GM18508 (cell line): ENCODE measurements at regions not wholly inside any gene's neighbourhood (a gene's known extent, or its start where the extent isn't known, plus 50 kb on each side); places are given as distances from the start of the nearest gene placed in this dataset.

ENCODE experiments used
- ATAC-seq: cut with Tn5 transposase; IDR thresholded peaks from one replicate; pipeline ENCODE4 v1.9.1; 2021; ENCODE audit warnings: moderate number of reproducible peaks; ENCODE audit not compliant: insufficient read depth, unreplicated experiment

DNA sequence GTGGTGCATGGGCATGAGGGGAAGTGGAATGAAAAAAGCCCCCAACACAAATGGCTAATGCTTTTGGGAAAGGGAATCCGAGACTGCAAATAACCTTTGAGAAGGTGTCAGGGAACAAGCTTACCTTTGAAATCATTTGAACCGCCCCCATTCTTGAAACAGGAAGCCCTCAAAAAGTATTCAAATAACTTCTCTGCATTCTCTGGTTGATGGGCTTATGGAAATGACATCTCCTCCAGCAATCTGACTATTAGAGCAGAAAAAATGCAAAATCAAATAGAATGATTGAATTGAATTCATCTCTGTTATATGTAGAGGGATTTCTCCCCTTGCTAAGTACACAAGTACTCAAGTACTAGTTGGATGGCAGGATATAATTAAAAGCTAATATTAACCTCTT, 409.9 kb downstream of the TMEM135 start:
- no peak for ATAC-seq

DNA sequence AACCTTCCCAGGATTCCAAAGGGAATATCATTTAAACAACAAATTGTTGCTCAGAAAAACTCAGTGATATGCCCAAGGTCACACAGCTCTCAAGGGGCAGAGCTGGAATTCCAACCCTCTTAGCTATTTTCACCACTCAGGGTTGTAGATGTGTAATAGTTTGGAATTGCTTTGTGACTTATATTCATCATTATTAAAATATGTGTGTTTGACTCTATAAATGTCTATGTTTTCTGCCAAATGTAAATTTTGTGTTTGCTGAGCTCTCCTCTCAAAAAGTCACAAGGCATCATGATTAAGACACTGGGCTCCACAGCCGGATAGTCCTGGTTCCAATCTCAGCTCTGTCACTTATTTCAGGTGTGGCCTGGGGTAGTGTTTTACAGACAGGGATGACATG, 407.3 kb downstream of the TMEM135 start:
- no peak for ATAC-seq

DNA sequence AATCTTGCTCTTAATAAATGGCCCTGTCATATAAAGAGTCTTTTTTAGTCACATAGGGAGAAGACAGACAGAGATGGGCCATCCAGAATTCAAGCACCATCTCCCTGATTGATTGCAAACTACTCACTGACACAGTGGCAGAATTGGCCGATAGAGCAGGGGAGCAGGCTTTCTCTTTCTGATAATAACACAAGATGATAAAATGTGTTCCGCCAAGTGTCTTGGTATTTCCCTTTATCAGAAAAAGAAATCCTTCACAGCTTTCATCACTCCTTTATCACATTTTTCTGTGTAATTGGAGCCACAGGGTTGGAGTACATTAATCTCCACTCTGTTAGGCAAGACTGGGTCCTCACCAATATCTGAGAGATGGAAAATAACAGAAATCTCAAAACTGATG, 406.0 kb downstream of the TMEM135 start:
- ATAC-seq, result no peak

DNA sequence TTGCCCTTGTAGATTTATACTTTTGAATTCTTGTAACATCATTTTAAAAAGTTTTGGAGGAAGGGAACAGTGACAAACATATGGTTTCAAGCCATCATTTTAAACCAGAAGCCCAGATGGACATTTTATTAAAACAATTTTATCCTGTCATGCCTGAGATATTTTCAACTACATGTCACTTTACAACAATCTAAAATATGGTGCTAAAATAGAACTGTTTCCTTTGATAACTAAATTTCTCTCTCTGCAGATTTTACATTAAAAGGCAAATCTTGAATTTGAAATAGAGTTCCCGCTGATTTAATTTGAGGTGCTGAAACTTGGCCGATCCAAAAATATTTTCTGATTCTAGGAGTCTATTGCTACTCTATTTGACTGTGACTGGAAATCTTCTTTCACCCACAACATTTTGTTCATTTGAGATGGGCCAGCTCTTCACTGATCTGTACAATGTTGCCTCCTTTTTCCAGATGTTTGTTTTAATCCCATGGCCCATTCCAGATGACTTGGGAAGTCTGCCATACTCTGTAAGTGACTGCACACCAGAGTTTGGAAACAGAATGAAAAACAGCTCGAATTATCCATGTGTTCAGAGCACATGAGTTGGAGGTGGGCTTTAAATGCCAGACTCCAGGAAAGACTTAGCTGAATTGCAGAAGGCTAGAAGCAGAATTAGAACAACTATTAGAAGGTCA, 402.5 kb downstream of the TMEM135 start:
- ATAC-seq, result no peak

DNA sequence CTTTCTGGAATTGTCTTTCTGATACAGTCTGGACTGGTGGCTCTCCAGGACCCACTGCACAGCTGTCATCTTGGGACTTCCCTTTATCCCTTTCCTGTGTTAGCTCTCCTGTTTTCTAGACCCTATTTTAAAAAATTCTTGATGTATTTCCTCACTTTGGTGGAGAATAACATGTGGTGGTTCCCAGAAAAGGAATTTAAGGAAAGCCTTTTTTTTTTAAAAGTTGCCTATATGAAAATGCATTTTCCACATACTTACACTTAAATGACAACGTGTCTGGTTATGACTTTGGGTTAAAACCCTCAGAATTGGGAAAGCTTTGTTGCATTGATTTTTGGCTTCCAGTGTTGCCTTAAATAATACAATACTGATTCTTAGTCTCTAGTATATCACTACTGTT, 400.7 kb downstream of the TMEM135 start:
- ATAC-seq, result no peak

DNA sequence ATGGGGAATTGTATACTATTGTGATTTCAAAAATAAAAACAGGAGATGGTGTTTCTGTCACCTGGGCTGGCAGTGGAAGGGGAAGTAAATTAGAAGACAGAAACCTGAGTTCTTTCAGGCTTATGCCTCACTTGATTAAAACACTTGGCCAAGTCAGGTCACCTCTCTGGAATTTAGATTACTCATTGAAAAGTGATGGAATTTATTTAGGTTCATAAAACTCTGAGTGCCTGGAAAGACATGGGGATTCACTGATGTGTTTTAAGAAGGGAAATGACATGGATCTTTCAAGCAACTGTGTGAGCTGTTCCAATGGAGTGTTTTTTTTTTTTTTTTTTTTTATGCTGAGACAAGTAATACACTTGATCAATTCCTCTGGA, 400.1 kb downstream of the TMEM135 start:
- ATAC-seq, result no peak

DNA sequence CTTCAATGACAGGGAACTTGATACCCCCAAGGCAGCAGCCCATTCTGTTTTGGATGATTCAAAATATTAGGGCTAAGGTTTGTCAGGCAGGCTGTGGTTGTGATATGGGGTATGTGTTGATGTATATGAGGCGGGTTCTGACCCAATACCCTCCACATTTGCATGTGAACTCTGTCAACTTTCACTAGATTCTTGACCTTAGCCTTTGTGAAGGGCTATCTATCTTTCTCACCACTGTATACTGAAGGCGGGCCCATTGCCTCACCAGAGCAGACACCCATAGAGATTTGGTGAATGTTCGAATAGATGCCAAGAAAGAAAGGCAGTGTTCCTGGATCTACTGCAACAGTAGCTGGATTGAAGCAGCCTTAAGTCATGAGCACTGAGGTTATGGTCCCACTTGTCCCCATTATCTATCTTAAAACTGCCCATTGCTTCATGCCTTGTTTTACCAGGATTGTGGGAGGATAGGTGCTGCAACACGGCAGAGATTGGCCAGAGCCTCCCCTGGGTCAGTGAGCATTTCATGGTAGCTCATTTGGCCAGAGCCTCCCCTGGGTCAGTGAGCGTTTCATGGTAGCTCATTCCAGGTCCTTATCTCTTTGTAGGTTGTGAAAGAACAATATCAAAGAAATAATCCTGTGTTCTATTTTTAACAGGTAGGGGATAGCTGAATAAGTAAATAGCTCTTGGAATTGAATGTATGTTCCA, 399.6 kb downstream of the TMEM135 start:
- ATAC-seq, result no peak

GRCh38 chr11:87432022-87432421, 394.3 kb downstream of the TMEM135 start:
- no peak for ATAC-seq

GRCh38 chr11:87431392-87431791, 393.7 kb downstream of the TMEM135 start:
- ATAC-seq, result no peak

DNA sequence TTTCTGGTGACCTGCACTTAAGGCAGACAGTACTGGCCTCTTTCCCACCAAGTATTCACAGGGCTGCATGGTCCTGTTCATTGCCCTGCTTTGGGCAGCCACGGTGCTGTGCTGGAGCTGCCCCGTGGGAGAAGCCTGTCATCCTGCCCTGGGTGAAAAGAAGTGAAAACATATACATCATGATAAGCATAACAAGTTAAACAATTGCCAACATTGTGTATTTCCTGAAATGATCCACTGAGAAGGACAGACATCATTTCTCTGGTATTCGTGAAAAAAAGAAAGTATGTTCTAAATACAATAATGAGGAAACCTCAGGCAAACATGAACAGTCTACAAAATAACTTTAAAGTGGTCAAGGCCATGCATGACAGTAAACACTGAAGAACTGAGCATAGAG, 393.1 kb downstream of the TMEM135 start:
- no peak for ATAC-seq

GRCh38 chr11:87429996-87430395, 392.3 kb downstream of the TMEM135 start:
- no peak for ATAC-seq

GRCh38 chr11:87428266-87428665, 390.5 kb downstream of the TMEM135 start:
- no peak for ATAC-seq

GRCh38 chr11:87425943-87426342, 388.2 kb downstream of the TMEM135 start:
- no peak for ATAC-seq

GRCh38 chr11:87425391-87425790, 387.7 kb downstream of the TMEM135 start:
- ATAC-seq, result no peak

- ATAC-seq, result no peak
Observed at GRCh38 chr11:87423161-87423560, 385.4 kb downstream of the TMEM135 start.

GRCh38 chr11:87422566-87422965, 384.8 kb downstream of the TMEM135 start:
- ATAC-seq, result no peak

- ATAC-seq, result peak; percentile 77
Observed at GRCh38 chr11:87421422-87421821, 383.7 kb downstream of the TMEM135 start.

DNA sequence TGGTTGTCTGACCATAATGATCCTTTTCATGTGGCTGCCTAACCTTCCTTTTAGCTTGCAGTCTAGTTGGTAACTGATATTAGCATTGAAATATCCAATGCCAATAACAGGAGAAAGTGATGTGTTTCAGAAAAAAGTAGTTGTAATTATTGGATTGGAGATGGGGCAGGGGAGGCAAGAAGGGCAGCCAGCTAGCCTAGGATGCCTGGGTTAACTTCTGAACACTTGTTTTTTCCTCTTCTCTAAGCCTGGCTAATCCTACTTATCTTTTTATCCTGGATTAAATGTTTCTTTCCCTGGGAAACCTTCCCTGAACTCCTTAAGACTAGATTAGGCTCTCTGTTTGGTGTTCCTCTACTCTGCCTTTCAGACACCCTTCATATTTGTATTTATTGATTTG, 380.2 kb downstream of the TMEM135 start:
- no peak for ATAC-seq

DNA sequence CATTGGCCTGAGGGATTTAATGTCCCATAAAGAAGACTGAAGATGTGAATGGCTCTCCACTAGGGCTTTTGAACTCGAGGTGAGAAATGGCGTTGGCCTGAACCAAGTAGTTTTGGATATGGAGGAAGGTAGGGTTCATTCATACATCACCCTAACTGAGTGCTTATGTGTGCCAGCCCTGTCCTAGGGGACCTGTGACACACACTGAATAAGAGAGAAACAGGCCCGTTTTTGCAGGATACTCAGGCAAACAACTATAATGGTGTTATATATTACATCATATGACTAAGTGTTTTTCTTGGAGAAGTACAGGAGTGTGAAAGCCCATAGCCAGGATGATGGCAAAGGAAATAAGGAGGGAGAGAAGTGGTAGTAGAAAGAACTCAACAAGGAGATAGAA, 368.1 kb downstream of the TMEM135 start:
- ATAC-seq, result no peak

DNA sequence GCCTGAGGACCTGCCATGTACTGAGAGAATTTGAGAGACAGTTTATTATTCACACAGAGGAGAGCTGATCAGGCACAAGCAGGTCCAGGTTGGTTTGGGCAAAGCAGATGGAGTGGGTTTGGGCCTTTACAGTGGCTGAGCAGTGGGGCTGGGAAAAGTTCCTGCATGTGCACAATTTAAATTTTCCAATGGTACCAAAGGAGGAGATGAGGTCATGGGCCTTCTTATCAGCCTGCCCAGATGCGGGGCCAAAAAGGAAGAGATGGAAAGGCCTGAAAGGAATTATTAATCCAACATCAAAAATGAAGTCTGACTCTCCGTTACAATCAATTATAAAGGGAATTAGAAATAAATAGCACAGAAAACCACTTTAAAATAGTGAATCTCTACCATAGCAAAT, 367.6 kb downstream of the TMEM135 start:
- ATAC-seq, result no peak

- ATAC-seq, result no peak
Observed at GRCh38 chr11:87401653-87402052, 363.9 kb downstream of the TMEM135 start.

GRCh38 chr11:87399341-87399740, 361.6 kb downstream of the TMEM135 start:
- ATAC-seq, result no peak
